C4-2B (cell line): ENCODE measurements at regions not wholly inside any gene's neighbourhood (a gene's known extent, or its start where the extent isn't known, plus 50 kb on each side); places are given as distances from the start of the nearest gene placed in this dataset.

Experiments used
- CTCF ChIP-seq: fragments of 450-650 bp; conservative IDR thresholded peaks from 2 replicates; pipeline ENCODE4 v1.5.1; 2017; ENCODE audit warnings: mild to moderate bottlenecking
- ZFX ChIP-seq: fragments of 450-650 bp; IDR thresholded peaks from 2 replicates; pipeline ENCODE4 v1.6.1; 2017

GRCh38 chr1:65039066-65039465 is 72.7 kb upstream of the JAK1 start:
- no peak for TF ChIP-seq CTCF
- no peak for TF ChIP-seq ZFX
